ENCODE measurements at regions not wholly inside any gene's neighbourhood (a gene's known extent, or its start where the extent isn't known, plus 50 kb on each side); places are given as distances from the start of the nearest gene placed in this dataset.

DNA sequence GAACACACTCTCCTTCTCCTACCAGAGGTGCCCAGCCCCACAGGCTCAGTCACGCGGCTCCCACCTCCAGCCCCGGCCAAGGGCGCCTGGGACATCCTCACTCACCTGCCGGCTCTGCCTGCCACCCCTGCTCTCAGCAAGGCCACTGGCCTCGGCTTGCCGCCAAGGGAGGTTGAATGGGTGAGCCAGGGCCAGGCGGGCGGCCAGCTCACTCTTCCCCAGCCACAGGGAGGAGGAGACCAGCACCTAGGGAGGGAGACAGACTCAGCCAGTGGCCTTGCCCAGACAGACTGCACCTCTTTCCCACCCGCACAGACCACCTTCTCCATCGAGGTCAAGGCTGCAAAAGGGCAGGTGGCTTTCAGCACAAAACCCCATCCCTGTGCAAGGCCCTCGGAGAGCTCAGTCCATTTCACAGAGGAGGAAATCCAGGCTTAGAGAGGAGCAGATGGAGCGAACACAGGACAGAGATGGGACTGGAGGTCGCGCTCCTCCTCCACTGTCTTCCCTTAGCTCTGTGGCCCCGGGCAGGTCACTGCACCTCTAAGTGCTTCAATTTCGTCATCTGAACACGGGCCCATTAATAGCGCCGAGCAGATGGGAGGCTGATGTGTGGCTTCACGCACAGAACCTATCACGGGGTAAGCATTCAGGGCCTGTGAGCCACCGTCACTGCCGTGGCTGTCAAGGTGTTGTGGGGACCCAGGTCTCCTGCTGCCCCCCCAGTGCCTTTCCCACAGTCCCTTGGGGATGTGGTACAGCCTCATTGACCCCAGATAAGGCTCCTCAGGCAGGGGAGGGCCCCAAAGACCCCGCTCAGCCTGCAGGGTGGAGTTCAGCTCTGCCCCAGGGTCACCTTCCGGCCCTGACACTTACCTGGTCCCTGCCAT is 56.1 kb downstream of the RMI2 start:
- DNase-seq (ENCODE audit: low spot score): no peak

DNA sequence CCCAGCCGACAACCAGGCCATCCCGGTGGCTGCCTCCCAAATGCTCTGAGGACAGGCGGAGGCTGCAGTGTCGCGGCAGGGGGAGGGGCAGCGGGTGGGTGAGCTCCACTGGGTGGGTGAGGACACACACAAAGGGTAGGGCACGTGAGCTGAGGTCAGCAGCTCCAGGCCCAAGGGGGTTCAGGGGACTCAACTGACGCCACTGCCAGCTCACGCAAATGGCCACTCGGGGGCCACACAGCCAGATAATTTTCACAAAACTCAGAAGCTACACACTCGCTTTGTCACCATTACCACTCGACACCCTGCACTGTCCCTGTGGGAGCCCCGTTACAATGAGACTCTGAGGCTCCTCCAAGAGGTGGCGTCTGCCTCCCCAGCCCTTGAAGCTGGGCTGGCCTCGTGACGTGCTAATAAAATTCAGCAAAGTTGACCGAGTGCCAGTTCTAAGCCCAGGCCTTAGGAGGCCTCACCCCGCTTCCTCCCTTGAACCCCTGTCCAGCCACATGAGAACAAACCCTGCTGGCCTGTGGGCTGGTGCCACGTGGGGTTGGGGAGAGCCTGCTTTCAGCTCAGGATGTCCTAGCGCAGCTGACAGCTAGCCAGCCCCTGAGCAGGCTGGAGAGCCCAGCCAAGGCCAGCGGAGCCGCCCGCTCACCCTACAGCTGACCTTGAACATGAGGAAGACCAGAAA is 56.9 kb downstream of the RMI2 start:
- no peak for DNase-seq (ENCODE audit: low spot score)

DNA sequence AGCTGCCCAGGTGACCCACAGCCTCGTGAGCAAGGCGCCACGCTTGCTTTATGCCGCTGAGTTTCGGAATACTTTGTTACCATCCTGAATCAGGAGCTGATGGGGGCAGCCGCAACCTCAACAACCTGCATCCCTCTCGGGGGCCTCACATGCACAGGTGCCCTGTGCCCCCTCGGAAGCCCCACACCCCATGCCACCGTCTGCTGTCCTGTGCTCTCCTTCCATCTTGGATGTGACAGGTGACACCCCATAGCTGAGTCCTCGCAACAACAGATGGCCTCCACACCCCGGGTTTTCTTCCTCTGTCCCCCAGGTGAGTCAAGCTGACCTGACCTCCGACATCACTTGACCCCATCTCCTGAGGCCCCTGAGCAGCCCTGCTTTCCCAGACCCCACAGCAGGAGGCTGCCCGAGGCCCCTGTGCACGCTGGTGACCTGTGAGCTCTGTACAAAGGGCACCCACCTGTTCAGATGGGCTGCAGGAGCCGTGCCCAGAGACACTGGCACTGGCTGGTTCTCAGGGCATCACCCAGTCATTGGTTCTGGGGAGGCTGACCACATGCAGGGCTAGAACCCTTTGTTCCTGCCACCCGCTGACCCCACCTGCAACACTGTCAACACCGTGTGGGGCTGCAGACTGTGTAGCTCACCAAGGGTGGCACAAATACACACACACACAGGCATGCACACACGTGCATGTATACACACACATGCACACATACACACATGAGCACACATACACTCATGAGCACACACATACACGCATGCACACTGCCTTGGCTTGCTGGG is 57.7 kb downstream of the RMI2 start:
- DNase-seq (ENCODE audit: low spot score): no peak

DNA sequence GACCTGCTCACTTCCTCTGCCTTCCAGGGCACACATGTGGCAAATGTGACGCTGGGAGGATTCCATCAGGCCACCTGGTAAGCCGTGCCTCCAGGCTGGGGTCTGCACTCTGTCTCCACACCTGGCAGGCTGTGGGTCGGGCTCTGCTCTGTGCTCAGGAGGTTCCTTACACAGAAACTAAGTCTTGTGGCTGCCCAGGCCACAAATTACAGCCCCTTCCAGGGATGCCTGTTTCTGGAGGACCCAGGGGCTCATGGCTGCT is 58.2 kb downstream of the RMI2 start:
- no peak for DNase-seq (ENCODE audit: low spot score)

DNA sequence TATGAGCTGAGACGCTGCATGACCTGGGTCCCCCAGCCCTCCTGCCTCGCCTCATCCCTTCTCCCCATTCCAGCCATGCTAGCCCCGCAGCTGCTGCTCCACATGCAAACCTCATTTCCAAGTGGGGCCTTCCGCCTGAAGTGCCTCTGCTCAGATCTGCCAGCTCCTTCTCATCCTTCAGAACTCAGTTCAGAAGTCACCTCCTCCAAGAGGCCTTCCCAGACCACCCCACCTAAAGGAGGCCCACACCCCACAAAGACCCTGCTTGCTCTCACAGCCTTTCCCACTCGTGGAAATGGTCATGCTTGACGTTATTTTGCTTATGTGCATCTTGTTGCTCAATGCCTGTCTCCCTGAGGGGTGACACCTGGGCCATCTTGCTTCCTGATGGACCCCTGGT is 58.7 kb downstream of the RMI2 start:
- DNase-seq (ENCODE audit: low spot score): no peak

DNA sequence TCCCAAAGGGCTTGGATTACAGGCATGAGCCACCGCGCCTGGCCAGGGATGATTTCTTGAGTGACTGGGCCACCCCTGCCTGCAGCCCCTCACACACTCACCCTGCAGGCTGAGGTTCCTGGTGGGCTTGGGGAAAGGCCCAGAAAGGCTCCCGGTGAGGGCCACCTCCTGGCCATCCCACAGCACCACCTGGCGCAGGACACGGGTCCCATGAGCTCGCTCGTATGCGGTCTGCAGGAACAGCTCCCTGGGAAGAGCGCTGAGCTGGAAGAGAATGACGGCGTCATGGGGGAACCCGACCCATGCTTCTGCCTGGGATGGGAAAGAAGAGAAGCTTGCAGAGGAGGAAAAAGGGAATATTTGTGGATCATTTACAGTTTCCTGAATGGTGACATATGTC is 59.3 kb downstream of the RMI2 start:
- no peak for DNase-seq (ENCODE audit: low spot score)

DNA sequence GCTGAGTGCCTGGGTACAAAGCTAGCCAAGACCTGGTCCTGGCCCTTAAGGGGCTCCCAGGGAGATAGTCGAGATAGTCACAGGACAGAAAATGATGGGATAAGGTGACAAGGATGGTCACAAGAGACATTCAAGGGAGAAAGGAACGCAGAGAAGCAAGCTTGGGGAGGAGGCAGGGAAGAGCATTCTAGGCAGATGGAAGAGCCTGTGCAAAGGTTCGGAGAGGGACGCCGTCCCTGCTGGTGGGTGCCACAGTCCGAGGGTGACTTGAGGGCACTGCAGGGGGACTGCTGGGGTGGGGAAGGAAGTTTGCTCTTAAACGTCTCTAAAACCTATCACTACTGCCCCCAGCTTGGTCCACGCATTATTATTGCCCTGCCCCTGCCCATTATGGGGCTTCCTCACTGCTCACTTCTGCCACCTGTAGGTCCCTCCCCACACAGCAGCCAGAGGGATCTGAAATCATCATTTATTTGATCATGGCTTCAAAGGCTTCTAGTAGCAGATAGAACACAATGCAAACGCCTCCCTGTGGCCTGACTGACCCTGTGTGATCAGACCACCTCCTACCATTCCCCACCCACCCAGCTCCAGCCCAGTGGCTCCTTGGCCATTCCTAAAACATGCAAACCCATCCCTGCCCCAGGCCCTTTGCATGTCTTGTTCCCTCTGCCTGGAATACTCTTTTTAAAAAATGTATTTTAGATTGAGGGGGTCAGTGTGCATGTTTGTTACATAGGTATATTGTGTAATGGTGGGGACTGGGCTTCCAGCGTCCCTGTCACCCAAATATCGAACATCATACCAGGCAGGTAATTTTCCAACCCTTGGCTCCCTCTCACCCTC is 60.3 kb downstream of the RMI2 start:
- peak; percentile 25 for DNase-seq (ENCODE audit: low spot score)

DNA sequence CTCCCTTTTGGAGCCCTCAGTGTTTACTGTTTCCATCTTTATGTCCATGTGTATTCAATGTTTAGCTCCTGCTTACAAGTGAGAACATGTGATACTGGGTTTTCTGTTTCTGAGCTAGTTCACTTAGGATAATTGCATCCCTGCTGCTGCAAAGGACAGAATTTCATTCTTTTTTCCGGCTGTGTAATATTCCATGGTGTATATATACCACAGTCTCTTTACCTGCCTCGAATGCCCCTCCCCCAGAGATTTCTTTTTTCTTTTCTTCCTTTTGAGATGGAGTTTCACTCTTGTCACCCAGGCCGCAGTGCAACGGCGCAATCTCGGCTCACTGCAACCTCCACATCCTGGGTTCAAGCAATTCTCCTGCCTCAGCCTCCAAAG is 60.9 kb downstream of the RMI2 start:
- DNase-seq (ENCODE audit: low spot score): no peak

DNA sequence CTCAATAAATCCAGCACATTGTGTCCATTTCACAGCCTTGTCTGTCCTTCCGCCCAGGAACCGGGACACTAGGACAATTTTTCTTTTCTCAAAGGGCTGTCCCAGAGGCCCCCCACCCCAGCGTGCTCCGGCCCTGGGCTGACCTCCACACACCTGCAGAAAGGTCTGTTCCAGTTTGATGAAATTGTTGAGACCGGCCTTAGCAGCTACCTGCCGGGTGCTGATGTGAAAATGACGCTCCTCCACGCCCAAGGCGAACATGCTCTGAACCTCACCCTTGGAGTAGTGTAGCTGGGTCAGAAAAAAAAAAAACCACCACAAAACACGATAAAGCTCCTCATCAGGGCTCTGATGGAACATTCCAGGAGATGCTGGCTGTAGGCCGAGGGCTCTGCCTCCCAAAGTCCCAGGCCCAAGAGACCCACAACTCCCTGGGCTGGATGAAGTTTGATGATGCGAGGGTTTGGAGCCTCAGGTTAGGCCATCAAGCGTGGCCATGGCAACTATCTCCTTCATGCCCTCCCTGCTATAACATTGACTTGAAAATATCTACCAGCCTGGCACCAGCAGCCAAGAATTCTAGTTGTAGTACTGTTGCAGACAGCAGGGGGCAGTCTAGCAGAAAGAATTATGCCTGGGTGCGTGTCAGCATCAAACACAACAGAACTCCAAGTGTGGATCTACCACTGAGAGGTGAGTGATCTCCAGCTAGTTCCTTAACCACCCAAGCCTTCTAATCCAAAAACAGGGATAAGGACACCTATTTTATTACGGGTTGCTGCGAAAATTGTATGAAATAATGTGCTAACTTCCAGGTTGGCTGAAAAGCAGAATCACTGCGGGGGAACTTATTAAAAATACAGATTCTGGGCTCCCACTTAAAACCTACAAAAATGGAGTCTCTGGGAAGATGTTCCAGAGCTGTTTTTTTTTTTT is 62.1 kb downstream of the RMI2 start:
- DNase-seq (ENCODE audit: low spot score): peak; percentile 59

DNA sequence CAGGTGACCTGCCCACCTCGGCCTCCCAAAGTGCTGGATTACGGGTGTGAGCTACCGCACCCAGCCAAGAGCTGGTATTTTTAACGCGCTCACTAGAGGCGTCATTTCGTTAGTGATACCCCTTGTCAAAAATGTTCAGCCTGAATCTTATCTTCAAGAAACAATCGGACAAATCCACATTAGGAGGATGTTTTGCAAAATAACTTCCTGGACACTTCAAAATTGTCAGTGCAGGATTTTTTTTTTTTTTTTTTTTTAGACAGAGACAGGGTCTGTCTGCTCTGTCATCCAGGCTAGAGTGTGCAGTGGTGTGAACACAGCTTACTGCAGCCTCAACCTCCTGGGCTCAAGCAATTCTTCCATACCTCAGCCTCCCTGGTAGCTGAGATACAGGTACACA is 63.0 kb downstream of the RMI2 start:
- DNase-seq (ENCODE audit: low spot score): no peak

DNA sequence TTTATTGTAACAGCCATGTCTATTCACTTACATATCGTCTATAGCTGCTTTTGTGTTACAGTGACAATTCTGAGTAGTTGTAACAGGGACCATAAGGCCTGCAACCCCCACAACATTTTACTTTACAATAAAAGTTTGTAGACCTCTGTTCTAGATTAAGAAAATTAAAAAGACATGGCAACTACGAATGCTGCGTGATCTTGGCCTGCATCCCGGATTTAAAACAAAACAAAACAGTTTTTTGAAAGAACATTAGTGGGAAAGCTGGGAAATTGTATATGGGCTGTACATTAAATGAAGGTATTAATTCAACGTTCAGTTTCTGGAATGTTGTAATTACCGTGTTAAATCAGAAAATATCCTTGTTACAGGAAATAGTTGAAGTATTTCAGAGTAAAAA is 64.1 kb downstream of the RMI2 start:
- no peak for DNase-seq (ENCODE audit: low spot score)

DNA sequence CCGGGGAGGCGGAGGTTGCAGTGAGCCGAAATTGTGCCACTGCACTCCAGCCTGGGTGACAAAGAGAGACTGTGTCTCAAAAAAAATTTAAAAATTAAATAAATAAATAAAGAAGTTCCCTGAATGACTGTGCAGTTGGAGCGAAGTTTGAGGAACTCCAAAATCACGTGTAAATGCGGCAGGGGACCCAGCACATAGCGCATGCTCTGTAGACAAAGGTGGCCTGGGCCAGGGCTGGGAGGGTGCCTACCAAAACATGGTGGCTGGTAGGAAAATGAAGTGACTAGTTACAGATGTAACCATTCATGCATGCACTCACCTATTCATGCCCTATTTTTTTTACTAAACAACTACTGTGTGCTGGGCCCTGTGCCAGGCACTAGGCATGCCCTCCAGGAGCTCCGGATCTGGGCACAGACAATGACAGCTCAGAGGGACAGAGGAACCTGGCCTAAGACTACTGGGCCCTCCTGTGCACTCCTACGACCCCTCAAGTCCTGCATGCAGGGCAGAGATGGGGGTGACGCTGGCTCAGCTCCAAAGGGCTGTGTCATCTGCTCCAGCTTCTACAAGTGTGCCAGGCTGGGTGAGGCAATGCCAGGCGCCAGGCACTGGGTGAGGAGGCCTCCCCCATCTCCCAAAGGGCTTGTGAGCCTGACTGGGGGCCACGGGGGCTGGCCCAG is 65.3 kb downstream of the RMI2 start:
- DNase-seq (ENCODE audit: low spot score): no peak

DNA sequence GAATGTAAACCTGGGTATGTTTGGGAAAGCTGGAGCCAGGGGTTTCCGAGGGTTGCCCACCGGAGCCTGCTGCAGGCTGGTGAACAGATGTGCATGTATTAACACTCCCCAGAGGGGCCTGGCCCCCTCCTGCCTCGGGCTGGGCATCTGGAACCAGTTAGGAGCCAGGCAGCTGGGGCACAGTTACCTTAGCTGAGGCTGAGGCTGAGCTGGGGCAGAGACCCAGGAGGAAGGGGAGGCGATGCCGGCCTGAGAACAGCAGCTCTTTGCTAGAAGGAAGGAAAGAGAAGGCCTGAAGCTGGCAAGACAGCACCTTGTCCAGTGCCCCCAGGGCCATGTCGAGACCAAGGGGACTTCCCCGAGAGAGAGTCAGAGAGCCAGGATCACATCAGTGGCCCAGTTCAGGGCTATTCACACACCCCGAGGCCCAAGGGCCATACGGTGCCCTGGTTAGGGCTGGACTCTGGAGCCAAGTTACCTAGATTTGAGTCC is 65.8 kb downstream of the RMI2 start:
- DNase-seq (ENCODE audit: low spot score): no peak

DNA sequence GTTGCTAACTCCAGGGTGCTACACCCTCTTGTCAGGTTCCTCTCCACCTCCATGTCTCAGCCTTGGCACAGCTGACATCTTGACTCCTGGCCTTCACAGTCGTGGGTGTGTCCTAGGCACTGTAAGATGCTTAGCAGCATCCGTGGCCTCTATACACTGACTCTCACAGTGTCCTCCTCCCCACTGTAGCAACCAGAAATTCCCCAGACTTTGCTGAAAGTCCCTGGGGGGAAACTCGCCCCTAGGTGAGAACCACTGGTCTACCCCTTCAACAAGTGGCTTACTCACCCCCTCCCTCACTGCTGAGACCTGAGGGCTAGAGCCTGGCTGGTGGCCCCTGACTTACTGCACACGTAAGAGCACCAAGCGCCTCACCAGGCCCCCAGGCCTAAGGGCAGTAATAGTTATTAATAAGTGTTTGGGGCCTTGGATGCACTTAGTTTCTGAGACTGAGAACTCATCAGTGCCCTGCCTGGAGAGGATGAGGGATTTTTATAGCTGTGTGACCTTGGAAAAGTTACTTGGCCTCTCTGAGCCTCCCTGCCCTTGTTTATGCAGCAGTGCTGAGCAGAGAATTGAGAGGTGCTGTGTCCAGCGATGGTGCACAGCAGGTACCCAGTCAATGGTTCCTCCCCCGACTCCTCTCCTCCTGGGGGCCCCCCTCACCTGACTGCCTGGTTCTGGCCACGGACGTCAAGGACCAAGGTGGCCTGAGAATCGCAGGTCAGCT is 67.1 kb downstream of the RMI2 start:
- no peak for DNase-seq (ENCODE audit: low spot score)

DNA sequence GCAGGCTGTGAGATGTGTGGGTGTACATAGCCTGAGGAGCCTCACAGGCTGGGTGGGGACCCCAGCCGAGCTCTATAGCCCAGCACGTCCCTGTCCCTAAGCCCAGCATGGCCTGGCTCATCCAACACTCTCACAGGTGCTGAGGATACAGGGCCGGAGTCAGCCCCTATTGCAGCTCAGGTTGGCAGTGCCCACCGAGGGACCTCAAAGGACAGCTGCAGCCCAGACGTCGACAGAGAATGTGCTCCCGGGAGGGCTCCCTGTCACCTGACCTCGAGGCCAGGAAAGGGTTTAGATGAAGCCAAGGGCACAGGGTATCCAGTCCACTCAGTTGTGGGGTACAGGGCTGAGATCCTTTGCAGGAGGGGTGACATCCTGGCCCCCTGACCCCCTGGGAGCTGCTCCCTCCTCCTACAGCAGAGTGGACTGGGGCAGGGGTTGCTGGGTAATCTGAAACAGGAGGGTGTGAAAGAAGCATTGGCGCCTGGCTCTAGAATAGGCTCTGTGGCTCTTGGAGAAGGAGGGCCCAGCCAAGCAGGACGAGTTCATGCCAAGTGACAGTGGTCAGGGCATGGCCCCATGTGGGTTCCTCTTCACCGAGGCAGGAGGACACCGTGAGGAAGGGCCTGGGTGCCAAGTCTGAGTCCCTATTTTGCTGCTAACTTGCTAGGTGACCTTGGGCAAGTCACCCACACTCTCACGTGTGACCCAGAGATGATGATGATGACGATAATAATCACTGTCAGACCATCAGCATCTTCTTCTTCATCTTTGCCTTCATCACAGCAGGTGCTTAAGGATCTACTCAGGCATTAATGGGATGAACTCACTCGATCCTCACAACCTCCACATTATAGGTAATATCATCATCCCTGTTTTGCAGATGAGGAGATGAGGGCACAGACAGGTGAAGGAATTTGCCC is 68.0 kb downstream of the RMI2 start:
- DNase-seq (ENCODE audit: low spot score): no peak

DNA sequence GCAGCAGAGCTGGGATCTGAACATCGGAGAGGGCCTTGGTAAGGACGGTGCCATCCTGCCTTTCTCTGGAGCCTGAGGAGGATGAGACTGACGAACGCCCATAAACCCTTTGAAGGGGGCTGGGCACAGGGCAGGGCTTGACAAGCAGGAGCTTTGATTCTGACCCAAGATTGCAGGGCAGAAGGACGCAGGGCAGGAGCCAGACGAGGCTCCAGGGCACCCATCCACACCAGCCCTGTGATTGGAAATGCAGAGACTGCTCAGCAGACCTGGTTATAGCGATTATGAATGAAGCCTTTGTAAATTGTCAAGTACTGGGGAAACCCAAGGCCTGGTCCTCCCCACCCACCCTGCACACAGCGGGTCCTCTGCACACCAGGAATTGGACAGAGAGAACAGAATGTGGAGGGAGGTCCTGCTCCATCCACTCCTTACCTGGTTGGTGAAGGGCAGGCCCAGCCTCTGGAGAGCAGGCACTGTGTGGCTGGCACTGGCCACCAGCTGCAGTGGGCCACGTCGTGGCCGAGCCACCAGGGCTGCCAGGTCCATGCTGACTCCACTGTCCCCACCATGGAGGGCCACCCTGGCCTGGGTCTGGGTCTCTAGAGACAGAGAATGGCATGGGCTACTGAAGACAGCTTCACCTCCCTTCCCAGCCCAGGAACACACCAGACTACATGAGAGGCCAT is 68.8 kb downstream of the RMI2 start:
- DNase-seq (ENCODE audit: low spot score): no peak

DNA sequence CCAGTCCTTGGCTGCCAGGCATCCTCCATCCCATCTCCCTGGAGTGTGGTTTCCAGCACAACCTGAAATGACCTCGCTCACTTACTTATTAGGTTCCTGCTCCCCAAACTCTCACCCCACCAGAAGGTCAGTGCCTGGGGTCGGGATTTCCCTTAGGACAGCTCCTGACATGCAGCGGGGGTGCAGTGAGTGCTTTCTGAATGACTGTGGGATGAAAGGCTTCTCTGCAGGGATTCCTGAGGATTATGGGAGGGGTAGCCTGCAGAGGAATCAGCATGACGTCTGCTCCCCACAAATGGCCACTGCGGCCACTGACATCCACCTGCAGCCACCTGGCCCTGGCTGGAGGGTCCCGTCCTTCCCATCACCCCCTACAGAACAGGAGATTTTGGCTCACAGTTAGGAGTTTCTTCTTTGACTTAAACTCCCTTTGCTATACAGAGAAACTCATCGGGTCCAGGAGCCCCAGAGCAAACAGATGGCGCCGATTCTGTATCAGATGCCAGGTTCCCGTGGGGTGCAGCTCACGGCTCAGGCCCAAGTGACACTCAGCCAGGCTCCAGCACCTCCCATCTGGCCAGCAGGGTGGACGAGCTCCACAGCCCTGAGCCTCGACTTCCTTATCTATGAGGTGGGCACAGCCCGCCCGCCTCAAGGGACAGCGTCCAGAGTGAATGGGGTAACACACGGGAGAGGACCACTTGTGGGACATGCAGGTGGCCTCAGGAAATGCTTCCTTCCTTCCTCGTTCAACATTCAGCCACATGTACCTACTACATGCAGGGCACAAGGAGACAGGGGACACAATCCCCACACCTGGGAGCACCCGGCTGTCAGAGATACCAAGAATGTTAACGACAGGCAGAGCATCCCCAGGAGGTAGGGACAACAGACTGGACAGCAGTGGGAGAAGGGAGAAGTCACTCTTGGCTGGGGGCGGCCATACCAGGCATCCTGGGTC is 69.8 kb downstream of the RMI2 start:
- no peak for DNase-seq (ENCODE audit: low spot score)
